ENCODE measurements at regions not wholly inside any gene's neighbourhood (a gene's known extent, or its start where the extent isn't known, plus 50 kb on each side); places are given as distances from the start of the nearest gene placed in this dataset.

GRCh38 chr5:161134956-161135355, 282.9 kb upstream of the ATP10B start:
- no peak for DNase-seq (ENCODE audit: low spot score)
- ATAC-seq = no peak

GRCh38 chr5:161134083-161134482, 282.1 kb upstream of the ATP10B start:
- no peak for ATAC-seq

GRCh38 chr5:161115941-161116340, 263.9 kb upstream of the ATP10B start:
- ATAC-seq (no peak), DNase-seq (ENCODE audit: low spot score) (no peak)

More at GRCh38 chr5:161134083-161134482, 282.1 kb upstream of the ATP10B start:
- DNase-seq (ENCODE audit: low spot score) = no peak

GRCh38 chr5:161112371-161112770, 260.4 kb upstream of the ATP10B start:
- DNase-seq (ENCODE audit: low spot score) (no peak), ATAC-seq (no peak)

GRCh38 chr5:161105525-161105924, 253.5 kb upstream of the ATP10B start:
- ATAC-seq = peak; percentile 38
- no peak for DNase-seq (ENCODE audit: low spot score)

GRCh38 chr5:161098516-161098915, 246.5 kb upstream of the ATP10B start:
- ATAC-seq = no peak
- no peak for DNase-seq (ENCODE audit: low spot score)

GRCh38 chr5:161096581-161096980, 244.6 kb upstream of the ATP10B start:
- DNase-seq (ENCODE audit: low spot score) = no peak
- no peak for ATAC-seq

GRCh38 chr5:161095953-161096352, 243.9 kb upstream of the ATP10B start:
- no peak for ATAC-seq
- DNase-seq (ENCODE audit: low spot score) = no peak

GRCh38 chr5:161094411-161094810, 242.4 kb upstream of the ATP10B start:
- no peak for ATAC-seq
- DNase-seq (ENCODE audit: low spot score) = no peak

GRCh38 chr5:161093100-161093499, 241.1 kb upstream of the ATP10B start:
- no peak for DNase-seq (ENCODE audit: low spot score)

GRCh38 chr5:161089569-161089968, 237.6 kb upstream of the ATP10B start:
- DNase-seq (ENCODE audit: low spot score) (no peak), ATAC-seq (no peak)

More at GRCh38 chr5:161093100-161093499, 241.1 kb upstream of the ATP10B start:
- ATAC-seq = no peak

GRCh38 chr5:161086461-161086860, 234.4 kb upstream of the ATP10B start:
- no peak for ATAC-seq
- DNase-seq (ENCODE audit: low spot score) = no peak

GRCh38 chr5:161085056-161085455, 233.0 kb upstream of the ATP10B start:
- no peak for DNase-seq (ENCODE audit: low spot score)
- ATAC-seq = no peak

- no peak for ATAC-seq
- no peak for DNase-seq (ENCODE audit: low spot score)
These were observed 232.1 kb upstream of the ATP10B start for GRCh38 chr5:161084115-161084514.

GRCh38 chr5:161078793-161079192, 226.8 kb upstream of the ATP10B start:
- ATAC-seq = no peak
- no peak for DNase-seq (ENCODE audit: low spot score)

- DNase-seq (ENCODE audit: low spot score) (no peak), ATAC-seq (no peak)
These were observed 226.0 kb upstream of the ATP10B start for GRCh38 chr5:161077936-161078545.

- no peak for DNase-seq (ENCODE audit: low spot score)
- no peak for ATAC-seq
These were observed 225.5 kb upstream of the ATP10B start for GRCh38 chr5:161077496-161077895.

- ATAC-seq = no peak
- DNase-seq (ENCODE audit: low spot score) = no peak
These were observed 212.8 kb upstream of the ATP10B start for GRCh38 chr5:161064781-161065180.

GRCh38 chr5:161064297-161064696, 212.3 kb upstream of the ATP10B start:
- DNase-seq (ENCODE audit: low spot score) (no peak), ATAC-seq (no peak)

GRCh38 chr5:161058781-161059180, 206.8 kb upstream of the ATP10B start:
- no peak for DNase-seq (ENCODE audit: low spot score)
- ATAC-seq = no peak

- DNase-seq (ENCODE audit: low spot score) = no peak
- ATAC-seq = no peak
These were observed 200.0 kb upstream of the ATP10B start for GRCh38 chr5:161051920-161052500.

- DNase-seq (ENCODE audit: low spot score) = no peak
- no peak for ATAC-seq
These were observed 195.0 kb upstream of the ATP10B start for GRCh38 chr5:161047024-161047423.

GRCh38 chr5:161042862-161043261, 190.9 kb upstream of the ATP10B start:
- ATAC-seq (no peak), DNase-seq (ENCODE audit: low spot score) (no peak)
